GM19238 (cell line): ENCODE measurements at regions not wholly inside any gene's neighbourhood (a gene's known extent, or its start where the extent isn't known, plus 50 kb on each side); places are given as distances from the start of the nearest gene placed in this dataset.
"Not testable (repeated sequence)": the region's sequence is repeated elsewhere in the genome, so short reads cannot be mapped to it uniquely, and the experiment has no call there.

Source experiments
- DNase-seq: peaks from one replicate; pipeline ENCODE4 v3.0.0; 2011; ENCODE audit warnings: low spot score; ENCODE audit not compliant: insufficient read length

- DNase-seq: no peak
Observed at GRCh38 chr1:118564961-118565703, 380.1 kb upstream of the SPAG17 start.

GRCh38 chr1:118563981-118564951 is 379.2 kb upstream of the SPAG17 start:
- no peak for DNase-seq

GRCh38 chr1:118558933-118559332 is 373.9 kb upstream of the SPAG17 start:
- no peak for DNase-seq

GRCh38 chr1:118556936-118557335 is 371.9 kb upstream of the SPAG17 start:
- DNase-seq: no peak

GRCh38 chr1:118555638-118556037 is 370.6 kb upstream of the SPAG17 start:
- DNase-seq: no peak

GRCh38 chr1:118535901-118536300 is 350.9 kb upstream of the SPAG17 start:
- no peak for DNase-seq

- DNase-seq: not testable (repeated sequence)
Observed at GRCh38 chr1:118511922-118512321, 326.9 kb upstream of the SPAG17 start.

GRCh38 chr1:118504867-118505266 is 319.8 kb upstream of the SPAG17 start:
- no peak for DNase-seq

GRCh38 chr1:118504221-118504644 is 319.2 kb upstream of the SPAG17 start:
- DNase-seq: no peak

- no peak for DNase-seq
Observed at GRCh38 chr1:118503752-118504151, 318.7 kb upstream of the SPAG17 start.

- DNase-seq: no peak
Observed at GRCh38 chr1:118494998-118495397, 310.0 kb upstream of the SPAG17 start.

GRCh38 chr1:118488787-118489186 is 303.8 kb upstream of the SPAG17 start:
- DNase-seq: no peak

GRCh38 chr1:118487932-118488331 is 302.9 kb upstream of the SPAG17 start:
- no peak for DNase-seq

GRCh38 chr1:118487091-118487490 is 302.1 kb upstream of the SPAG17 start:
- no peak for DNase-seq

- no peak for DNase-seq
Observed at GRCh38 chr1:118486199-118486598, 301.2 kb upstream of the SPAG17 start.

GRCh38 chr1:118485757-118486156 is 300.7 kb upstream of the SPAG17 start:
- no peak for DNase-seq

GRCh38 chr1:118484893-118485292 is 299.9 kb upstream of the SPAG17 start:
- DNase-seq: no peak

- no peak for DNase-seq
Observed at GRCh38 chr1:118483245-118484006, 298.4 kb upstream of the SPAG17 start.

GRCh38 chr1:118481126-118481525 is 296.1 kb upstream of the SPAG17 start:
- DNase-seq: no peak

- no peak for DNase-seq
Observed at GRCh38 chr1:118479351-118479750, 294.3 kb upstream of the SPAG17 start.

- DNase-seq: no peak
Observed at GRCh38 chr1:118473825-118474224, 288.8 kb upstream of the SPAG17 start.

- DNase-seq: not testable (repeated sequence)
Observed at GRCh38 chr1:118464460-118464859, 279.4 kb upstream of the SPAG17 start.
